ENCODE measurements at regions not wholly inside any gene's neighbourhood (a gene's known extent, or its start where the extent isn't known, plus 50 kb on each side); places are given as distances from the start of the nearest gene placed in this dataset.

GRCh38 chr7:21281193-21281592 is 146.7 kb upstream of the SP4 start:
- TF ChIP-seq CTCF (conservative IDR thresholded peaks at IDR 0.05; ENCODE audit: low read depth, low read length) = no peak
- H3K4me3 ChIP-seq (ENCODE audit: low read depth, low read length) = no peak overlapping the region
- DNase-seq (ENCODE audit: low read depth) = no peak

GRCh38 chr7:21293771-21294170 is 134.1 kb upstream of the SP4 start:
- H3K4me3 ChIP-seq (ENCODE audit: low read depth, low read length) = no peak overlapping the region
- no peak for DNase-seq (ENCODE audit: low read depth)
- TF ChIP-seq CTCF (conservative IDR thresholded peaks at IDR 0.05; ENCODE audit: low read depth, low read length) = no peak

- no peak for DNase-seq (ENCODE audit: low read depth)
- H3K4me3 ChIP-seq (ENCODE audit: low read depth, low read length) = no peak overlapping the region
- no peak for TF ChIP-seq CTCF (conservative IDR thresholded peaks at IDR 0.05; ENCODE audit: low read depth, low read length)
These were observed 128.1 kb upstream of the SP4 start for GRCh38 chr7:21299766-21300165.

GRCh38 chr7:21300692-21301091 is 127.2 kb upstream of the SP4 start:
- TF ChIP-seq CTCF (conservative IDR thresholded peaks at IDR 0.05; ENCODE audit: low read depth, low read length) = peak; percentile 39
- DNase-seq (ENCODE audit: low read depth) = no peak
- H3K4me3 ChIP-seq (ENCODE audit: low read depth, low read length) = no peak overlapping the region

GRCh38 chr7:21304808-21305375 is 123.0 kb upstream of the SP4 start:
- DNase-seq (ENCODE audit: low read depth) = no peak
- TF ChIP-seq CTCF (conservative IDR thresholded peaks at IDR 0.05; ENCODE audit: low read depth, low read length) = no peak
- H3K4me3 ChIP-seq (ENCODE audit: low read depth, low read length) = no peak overlapping the region

GRCh38 chr7:21305455-21306235 is 122.2 kb upstream of the SP4 start:
- no peak for DNase-seq (ENCODE audit: low read depth)
- no peak overlapping the region for H3K4me3 ChIP-seq (ENCODE audit: low read depth, low read length)
- no peak for TF ChIP-seq CTCF (conservative IDR thresholded peaks at IDR 0.05; ENCODE audit: low read depth, low read length)

GRCh38 chr7:21314954-21315353 is 112.9 kb upstream of the SP4 start:
- H3K4me3 ChIP-seq (ENCODE audit: low read depth, low read length) = no peak overlapping the region
- no peak for DNase-seq (ENCODE audit: low read depth)
- no peak for TF ChIP-seq CTCF (conservative IDR thresholded peaks at IDR 0.05; ENCODE audit: low read depth, low read length)
